Osteoblast (primary cell): ENCODE measurements at regions not wholly inside any gene's neighbourhood (a gene's known extent, or its start where the extent isn't known, plus 50 kb on each side); places are given as distances from the start of the nearest gene placed in this dataset.

ENCODE experiments used
- DNase-seq: peaks from one replicate; pipeline ENCODE4 v3.0.0; 2011; ENCODE audit warnings: low spot score, mixed read lengths; ENCODE audit not compliant: insufficient read length; ENCODE audit errors: missing footprints
- H2AFZ ChIP-seq: 2 replicates; pipeline ENCODE4 v1.6.0; 2011; ENCODE audit warnings: mild to moderate bottlenecking, low read length
- H3K27ac ChIP-seq: 2 replicates; pipeline ENCODE4 v1.5.1; 2011; ENCODE audit warnings: mild to moderate bottlenecking, low read depth, low read length, moderate library complexity
- H3K27me3 ChIP-seq: 2 replicates; pipeline ENCODE4 v1.6.0; 2012; ENCODE audit warnings: mild to moderate bottlenecking, control low read depth, inconsistent platforms, low read length, moderate library complexity; ENCODE audit not compliant: insufficient read depth
- H3K36me3 ChIP-seq: 2 replicates; pipeline ENCODE4 v1.5.1; 2011; ENCODE audit warnings: mild to moderate bottlenecking, low read length, control low read depth, moderate library complexity; ENCODE audit not compliant: insufficient read depth
- H3K4me1 ChIP-seq: 2 replicates; pipeline ENCODE4 v1.5.1; 2011; ENCODE audit warnings: mild to moderate bottlenecking, low read length, control low read depth, moderate library complexity; ENCODE audit not compliant: insufficient read depth
- H3K4me2 ChIP-seq: 2 replicates; pipeline ENCODE4 v1.6.0; 2011; ENCODE audit warnings: mild to moderate bottlenecking, low read length; ENCODE audit not compliant: insufficient read depth
- H3K4me3 ChIP-seq: fragments of 200-600 bp; sonication (generic); 3 replicates; pipeline ENCODE4 v1.5.1; 2012; ENCODE audit warnings: mild to moderate bottlenecking, low read length, inconsistent platforms; ENCODE audit not compliant: insufficient read depth
- H3K79me2 ChIP-seq: 2 replicates; pipeline ENCODE4 v1.6.0; 2012; ENCODE audit warnings: mild to moderate bottlenecking, low read length, control low read depth, inconsistent platforms; ENCODE audit not compliant: insufficient read depth
- H3K9me3 ChIP-seq: 2 replicates; pipeline ENCODE4 v1.5.1; 2011; ENCODE audit warnings: low read depth, low read length, control low read depth
- H4K20me1 ChIP-seq: 2 replicates; pipeline ENCODE4 v1.6.0; 2012; ENCODE audit warnings: mild to moderate bottlenecking, low read length, control low read depth; ENCODE audit not compliant: insufficient read depth
- CTCF ChIP-seq: IDR thresholded peaks from 2 replicates; pipeline ENCODE4 v1.5.1; 2011; ENCODE audit warnings: mild to moderate bottlenecking, low read depth, low read length, moderate library complexity; ENCODE audit errors: extremely low read depth

DNA sequence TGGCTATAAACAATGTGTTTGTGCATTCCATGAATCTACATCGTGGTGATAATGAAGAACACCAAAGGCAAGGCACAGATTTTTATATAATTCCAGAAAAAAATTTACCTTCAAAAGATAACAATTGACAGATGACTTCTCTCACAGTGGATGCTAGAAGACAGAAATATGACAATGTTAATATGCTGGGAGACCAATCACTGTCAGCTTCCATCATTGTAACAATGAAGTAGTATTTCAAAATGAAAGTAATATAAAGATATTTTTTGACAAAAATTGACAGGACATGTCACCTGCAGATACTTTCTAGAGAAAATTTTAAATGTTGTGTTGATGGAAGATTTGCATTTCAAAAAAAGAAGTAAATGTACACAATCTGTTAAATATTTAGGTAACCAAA, 1925.9 kb upstream of the LRRTM1 start:
- no peak overlapping the region for H3K27ac ChIP-seq
- no peaks in the 10 kb centered on the region for H3K4me1 ChIP-seq
- no peaks in the 10 kb centered on the region for H3K79me2 ChIP-seq
- no peak for TF ChIP-seq CTCF
- H4K20me1 ChIP-seq, result no peaks in the 10 kb centered on the region
- H3K9me3 ChIP-seq, result peaks cover 2% of the 10 kb centered on the region
- no peak overlapping the region for H2AFZ ChIP-seq
- H3K27me3 ChIP-seq, result no peaks in the 10 kb centered on the region
- DNase-seq, result no peak
- H3K4me2 ChIP-seq, result no peak overlapping the region
- H3K36me3 ChIP-seq, result no peaks in the 10 kb centered on the region
- no peak overlapping the region for H3K4me3 ChIP-seq

DNA sequence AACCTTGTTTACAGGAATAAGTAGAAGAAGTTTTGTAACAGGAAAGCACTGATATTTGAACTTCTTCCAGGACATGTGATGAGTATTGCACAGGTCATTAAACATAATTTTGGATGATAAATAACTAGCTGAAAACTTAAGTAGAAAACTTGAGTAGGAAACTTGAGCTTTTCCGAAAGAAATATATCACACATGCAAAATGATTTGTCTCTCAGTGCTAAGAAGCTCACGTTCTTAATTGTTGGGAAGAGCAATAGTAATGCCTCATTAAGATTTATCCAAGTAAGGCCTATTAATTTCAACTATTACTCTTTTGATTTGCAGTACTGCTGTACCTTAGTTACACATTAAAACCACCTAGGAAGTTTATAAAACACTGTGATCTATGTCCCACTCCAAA, 1921.9 kb upstream of the LRRTM1 start:
- H2AFZ ChIP-seq, result no peak overlapping the region
- no peaks in the 10 kb centered on the region for H3K4me1 ChIP-seq
- H3K27me3 ChIP-seq, result no peaks in the 10 kb centered on the region
- H4K20me1 ChIP-seq, result no peaks in the 10 kb centered on the region
- DNase-seq, result no peak
- no peaks in the 10 kb centered on the region for H3K36me3 ChIP-seq
- no peak overlapping the region for H3K4me3 ChIP-seq
- no peaks in the 10 kb centered on the region for H3K79me2 ChIP-seq
- H3K27ac ChIP-seq, result no peak overlapping the region
- H3K9me3 ChIP-seq, result no peaks in the 10 kb centered on the region
- no peak for TF ChIP-seq CTCF
- H3K4me2 ChIP-seq, result no peak overlapping the region

GRCh38 chr2:82224301-82224940, 1919.9 kb upstream of the LRRTM1 start:
- Histone ChIP-seq H3K27ac (no peak overlapping the region), H3K4me3 (no peak overlapping the region), H4K20me1 (no peaks in the 10 kb centered on the region), H3K4me2 (no peak overlapping the region), H2AFZ (no peak overlapping the region), H3K36me3 (no peaks in the 10 kb centered on the region), H3K4me1 (no peaks in the 10 kb centered on the region), H3K9me3 (peaks cover 2% of the 10 kb centered on the region), H3K79me2 (no peaks in the 10 kb centered on the region), H3K27me3 (no peaks in the 10 kb centered on the region)
- TF ChIP-seq CTCF, result no peak
- no peak for DNase-seq

DNA sequence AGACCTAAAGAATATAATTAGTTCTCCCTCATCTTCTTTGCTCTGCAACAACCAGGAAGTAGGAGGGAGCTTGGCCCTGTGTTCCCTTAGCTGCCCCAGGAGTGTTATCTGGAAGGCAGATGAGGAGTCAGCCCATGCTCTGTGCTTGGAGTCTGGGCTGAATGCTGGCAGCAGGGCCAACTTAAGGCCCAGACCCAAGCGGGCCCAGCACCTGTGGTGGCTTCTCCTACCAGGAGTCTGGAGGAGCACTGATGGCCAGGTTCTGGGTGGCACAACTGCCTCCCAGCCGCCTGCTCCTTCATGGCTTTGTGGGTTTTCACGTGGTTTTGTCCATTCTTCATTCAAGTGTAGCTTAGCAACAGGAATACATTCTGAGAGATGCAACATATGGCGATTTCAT, 1910.7 kb upstream of the LRRTM1 start:
- DNase-seq, result no peak
- Histone ChIP-seq H3K4me2 (no peak overlapping the region), H4K20me1 (no peaks in the 10 kb centered on the region), H3K79me2 (no peaks in the 10 kb centered on the region), H3K9me3 (peaks cover 8% of the 10 kb centered on the region), H3K4me1 (no peaks in the 10 kb centered on the region), H3K27ac (no peak overlapping the region), H2AFZ (no peak overlapping the region), H3K27me3 (no peaks in the 10 kb centered on the region), H3K4me3 (no peak overlapping the region), H3K36me3 (no peaks in the 10 kb centered on the region)
- TF ChIP-seq CTCF, result no peak
